ENCODE measurements at regions not wholly inside any gene's neighbourhood (a gene's known extent, or its start where the extent isn't known, plus 50 kb on each side); places are given as distances from the start of the nearest gene placed in this dataset.
"Not testable (repeated sequence)": the region's sequence is repeated elsewhere in the genome, so short reads cannot be mapped to it uniquely, and the experiment has no call there.

DNA sequence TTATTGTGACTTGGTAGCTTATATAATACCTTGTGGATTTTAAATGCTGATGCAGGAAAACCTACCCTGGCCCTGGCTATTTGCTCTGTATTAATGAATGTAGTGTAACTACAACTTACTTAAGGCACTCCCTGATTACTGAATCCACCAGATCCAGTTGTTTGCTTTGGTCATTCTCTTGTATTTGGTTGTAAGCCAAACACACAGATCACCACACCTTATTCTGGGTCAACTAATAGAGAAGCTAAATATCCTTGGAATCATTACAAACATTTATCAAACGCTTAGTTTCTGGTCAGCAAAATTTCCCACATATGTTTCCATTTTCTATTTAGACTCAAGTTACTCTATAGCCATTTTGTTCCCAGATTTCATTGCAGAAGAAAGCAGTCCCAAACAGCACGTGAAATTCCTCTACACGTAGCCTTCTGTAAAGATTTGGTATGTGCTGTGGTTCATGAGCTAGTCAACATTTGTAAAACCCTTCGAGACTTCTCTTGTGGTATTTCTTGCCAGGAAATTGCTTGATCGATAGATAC, 322.6 kb downstream of the MEX3B start:
- intact Hi-C loops (cut with DNase I), result no loop called here
- DNase-seq, result no peak
- no peak for ATAC-seq (ENCODE audit: poor library complexity)

DNA sequence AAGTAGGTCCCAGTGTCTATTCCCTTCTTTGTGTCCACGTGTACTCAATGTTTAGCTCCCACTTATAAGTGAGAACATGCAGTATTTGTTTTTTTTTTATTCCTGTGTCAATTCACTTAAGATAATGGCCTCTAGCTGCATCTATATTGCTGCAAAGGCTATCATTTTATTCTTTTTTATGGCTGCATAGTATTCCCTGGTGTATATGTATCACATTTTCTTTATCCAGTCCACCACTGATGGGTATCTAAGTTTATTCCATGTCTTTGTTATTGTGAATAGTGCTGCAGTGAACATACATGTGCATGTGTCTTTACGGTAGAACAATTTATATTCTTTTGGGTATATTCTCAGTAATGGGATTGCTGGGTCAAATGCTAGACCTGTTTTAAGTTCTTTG, 329.4 kb downstream of the MEX3B start:
- DNase-seq; ATAC-seq (ENCODE audit: poor library complexity); intact Hi-C loops (cut with DNase I): not testable (repeated sequence)

DNA sequence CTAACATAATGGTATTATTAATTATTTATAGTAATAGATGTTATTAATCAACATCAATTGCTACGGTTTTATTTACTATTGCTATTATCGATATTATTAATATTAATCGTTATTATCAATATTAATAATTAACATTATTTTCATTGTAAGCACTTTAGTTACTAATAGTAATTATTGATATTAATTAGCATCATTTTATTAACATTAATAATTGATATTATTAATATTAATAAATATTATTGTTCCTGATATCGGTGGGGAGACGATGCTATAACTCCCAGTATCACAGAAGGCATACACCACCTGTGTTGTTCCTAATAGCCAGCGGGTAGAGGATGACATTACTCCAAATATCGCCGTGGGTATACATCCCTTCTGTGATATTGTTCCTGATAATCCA, 335.5 kb downstream of the MEX3B start:
- DNase-seq (no peak), ATAC-seq (ENCODE audit: poor library complexity) (no peak)
- intact Hi-C loops (cut with DNase I), result no loop called here

DNA sequence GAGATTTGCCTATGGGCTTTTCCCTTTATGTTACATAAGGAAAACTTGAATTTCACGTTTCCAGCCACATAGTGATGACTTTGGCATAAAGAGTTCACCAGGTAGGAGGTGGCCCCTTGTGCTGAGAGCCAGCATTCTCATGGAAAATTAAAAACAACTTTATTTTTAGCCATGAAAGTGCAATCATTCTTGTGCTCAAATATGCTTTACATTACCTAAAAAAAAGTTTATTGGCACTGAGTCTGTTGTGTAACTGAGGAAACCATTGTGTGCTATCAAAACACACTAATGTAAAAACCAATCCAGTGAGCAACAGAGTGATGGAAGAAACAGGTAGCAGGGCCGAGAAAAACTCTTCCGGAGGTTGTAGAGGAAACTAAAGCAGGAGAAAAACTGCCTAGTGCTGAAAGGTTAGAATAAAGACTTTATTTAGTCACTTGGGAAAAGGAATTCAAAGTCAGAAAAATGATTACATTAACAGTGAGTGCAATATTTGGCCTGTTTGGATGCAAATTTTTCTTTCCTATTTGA, 332.9 kb upstream of the TMC3 start:
- ATAC-seq (ENCODE audit: poor library complexity); intact Hi-C loops (cut with DNase I): not testable (repeated sequence)

DNA sequence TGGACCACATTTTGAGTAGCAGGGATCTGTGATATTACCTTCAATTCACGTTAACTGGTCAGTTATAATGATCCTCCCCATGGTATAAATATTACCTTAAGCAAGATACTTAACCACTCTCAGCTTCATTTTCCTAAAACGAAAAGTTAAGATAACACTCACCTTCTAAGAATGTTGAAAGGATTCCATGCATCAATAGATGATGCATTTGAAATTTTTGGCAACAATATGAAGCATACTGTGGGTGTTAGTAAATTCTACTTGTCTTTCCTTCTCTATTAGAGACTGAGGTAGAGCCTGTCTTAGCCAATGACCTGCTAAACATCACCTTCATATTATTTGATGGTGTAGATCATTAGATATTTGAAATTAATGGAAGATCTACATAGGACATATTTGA, 331.7 kb upstream of the TMC3 start:
- intact Hi-C loops (cut with DNase I); DNase-seq; ATAC-seq (ENCODE audit: poor library complexity): not testable (repeated sequence)

More for the DNA sequence above, 332.9 kb upstream of the TMC3 start:
- not testable (repeated sequence) for DNase-seq

DNA sequence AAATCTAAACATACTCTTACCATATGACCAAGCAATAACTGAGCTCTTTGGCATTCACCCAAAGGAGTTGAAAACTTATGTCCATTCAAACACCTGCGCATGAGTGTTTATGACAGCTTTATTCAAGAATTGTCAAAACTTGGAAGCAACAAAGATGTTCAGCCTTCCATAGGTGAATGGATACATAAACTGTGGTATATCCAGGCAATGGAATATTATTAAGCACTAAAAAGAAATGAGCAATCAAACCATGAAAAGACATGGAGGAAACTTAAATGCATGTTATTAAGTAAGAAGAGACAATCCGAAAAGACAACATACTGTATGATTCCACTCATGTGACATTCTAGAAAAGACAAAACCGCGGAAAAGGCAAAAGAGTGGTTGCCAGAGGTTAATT, 312.0 kb upstream of the TMC3 start:
- no peak for DNase-seq
- ATAC-seq (ENCODE audit: poor library complexity), result no peak
- intact Hi-C loops (cut with DNase I), result no loop called here

DNA sequence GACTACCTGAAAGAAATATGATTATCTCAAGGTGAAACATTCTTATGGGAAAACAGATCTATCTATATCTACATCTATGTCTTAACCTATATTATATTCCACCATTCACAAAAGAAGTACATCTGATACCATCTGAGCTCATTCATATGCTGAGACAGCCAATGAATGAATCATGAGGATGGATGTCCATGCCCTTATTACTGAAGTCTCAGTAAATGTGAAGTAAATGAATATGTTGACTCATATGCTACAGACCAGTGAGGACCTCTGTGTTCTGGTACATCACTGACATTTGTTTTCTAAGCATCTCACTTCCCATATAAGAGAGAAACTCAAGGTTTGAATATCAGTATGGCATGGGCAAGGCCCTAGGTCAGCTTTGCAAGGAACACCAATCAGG, 311.2 kb upstream of the TMC3 start:
- intact Hi-C loops (cut with DNase I), result no loop called here
- DNase-seq, result no peak
- no peak for ATAC-seq (ENCODE audit: poor library complexity)

DNA sequence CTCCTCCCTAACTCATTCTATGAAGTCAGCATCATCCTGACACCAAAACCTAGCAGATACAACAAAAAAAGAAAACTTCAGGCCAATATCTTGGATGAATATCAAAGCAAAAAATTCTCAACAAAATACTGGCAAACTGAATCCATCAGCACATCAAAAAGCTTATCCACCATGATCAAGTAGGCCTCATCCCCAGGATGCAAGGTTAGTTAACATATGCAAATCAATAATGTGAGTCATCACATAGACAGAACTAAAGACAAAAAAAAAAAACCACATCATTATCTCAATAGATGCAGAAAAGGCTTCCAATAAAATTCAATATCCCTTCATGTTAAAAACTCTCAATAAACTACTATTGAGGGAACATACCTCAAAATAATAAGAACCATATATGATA, 306.8 kb upstream of the TMC3 start:
- intact Hi-C loops (cut with DNase I), result no loop called here
- DNase-seq (no peak), ATAC-seq (ENCODE audit: poor library complexity) (no peak)

DNA sequence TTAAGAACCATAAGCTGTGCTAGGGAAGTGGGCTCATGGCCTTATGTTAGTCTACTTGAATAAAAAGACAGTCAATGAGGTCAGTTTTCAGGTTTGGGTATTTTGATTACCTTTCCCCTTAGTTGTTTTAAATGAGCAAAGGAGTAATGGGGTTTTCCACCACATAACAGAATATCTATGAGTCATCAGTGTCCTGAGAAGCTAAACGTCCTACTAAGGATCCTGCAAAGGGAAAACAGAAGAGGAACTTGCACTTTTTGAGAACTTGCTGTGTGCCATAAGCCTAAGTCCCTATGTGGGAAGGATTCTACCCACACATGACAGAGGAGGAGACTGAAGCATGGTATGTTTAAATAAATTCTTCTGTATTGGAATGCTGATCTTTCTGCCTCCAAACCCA, 292.8 kb upstream of the TMC3 start:
- ATAC-seq (ENCODE audit: poor library complexity), result no peak
- intact Hi-C loops (cut with DNase I), result no loop called here
- no peak for DNase-seq

DNA sequence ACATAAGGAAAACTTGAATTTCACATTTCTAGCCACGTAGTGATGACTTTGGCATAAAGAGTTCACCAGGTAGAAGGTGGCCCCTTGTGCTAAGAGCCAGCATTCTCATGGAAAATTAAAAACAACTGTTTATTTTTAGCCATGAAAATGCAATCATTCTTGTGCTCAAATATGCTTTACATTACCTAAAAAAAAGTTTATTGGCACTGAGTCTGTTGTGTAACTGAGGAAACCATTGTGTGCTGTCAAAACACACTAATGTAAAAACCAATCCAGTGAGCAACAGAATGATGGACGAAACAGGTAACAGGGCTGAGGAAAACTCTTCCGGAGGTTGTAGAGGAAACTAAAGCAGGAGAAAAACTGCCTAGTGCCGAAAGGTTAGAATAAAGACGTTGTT, 287.0 kb upstream of the TMC3 start:
- ATAC-seq (ENCODE audit: poor library complexity), result no peak
- intact Hi-C loops (cut with DNase I), result no loop called here
- no peak for DNase-seq

DNA sequence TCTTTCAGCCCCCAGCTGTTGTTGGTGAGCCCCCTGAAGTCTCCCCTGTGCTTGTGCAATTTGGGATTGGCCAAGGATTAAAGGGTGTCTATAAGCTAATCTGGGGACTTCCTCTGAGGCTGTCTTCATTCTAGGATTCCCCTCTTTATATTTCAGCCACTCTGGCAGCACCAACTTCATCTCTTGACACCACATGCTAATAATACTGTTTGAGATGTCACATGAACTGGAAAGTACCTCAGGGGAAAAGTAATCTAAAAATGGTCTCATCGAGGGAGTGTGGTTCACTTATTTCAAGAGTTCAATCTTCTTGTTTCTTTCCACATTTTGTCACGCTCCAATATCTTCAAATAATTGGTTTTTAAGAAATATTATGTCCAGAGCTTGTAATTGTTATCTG, 279.2 kb upstream of the TMC3 start:
- intact Hi-C loops (cut with DNase I), result no loop called here
- DNase-seq (no peak), ATAC-seq (ENCODE audit: poor library complexity) (no peak)

DNA sequence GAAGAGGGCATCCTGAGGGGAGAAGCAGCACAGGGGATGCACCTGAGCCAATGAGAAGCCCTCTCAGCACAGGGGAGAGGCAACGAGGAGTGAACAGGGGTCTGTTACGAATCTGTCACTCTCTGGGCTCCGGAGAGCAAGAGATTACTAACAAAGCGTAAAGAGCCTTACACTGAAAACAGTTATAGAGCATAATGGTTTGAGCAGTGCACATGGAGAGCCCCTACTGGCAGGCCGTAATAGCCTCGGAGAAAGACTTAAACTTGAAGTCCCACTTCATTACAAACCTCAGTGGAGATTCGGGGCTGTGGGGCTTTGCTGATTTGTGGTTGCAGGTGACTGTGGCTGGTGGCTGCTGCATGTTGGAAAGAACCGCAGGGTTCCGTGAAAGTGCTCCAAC, 271.5 kb upstream of the TMC3 start:
- ATAC-seq (ENCODE audit: poor library complexity) (no peak), DNase-seq (no peak)
- intact Hi-C loops (cut with DNase I), result no loop called here

DNA sequence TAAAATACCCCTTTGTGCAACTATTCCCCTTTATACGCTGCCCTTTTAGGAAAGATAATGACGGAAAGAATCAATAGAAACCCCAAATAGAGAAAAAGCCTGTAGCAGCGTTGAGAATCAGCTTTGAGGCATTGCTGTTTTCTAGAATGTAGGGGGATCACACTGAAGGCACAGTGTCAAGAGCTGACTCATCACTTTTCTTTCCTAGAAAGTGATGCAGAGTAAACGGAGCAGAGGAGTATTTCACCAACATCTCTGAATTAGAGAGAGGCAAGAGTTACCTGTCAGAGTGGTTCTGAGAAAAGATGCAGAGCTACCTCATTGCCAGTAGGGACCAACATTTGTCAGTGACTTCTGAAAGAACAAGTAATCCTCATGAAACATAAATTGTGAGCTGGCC, 269.8 kb upstream of the TMC3 start:
- no peak for DNase-seq
- intact Hi-C loops (cut with DNase I), result no loop called here
- no peak for ATAC-seq (ENCODE audit: poor library complexity)

DNA sequence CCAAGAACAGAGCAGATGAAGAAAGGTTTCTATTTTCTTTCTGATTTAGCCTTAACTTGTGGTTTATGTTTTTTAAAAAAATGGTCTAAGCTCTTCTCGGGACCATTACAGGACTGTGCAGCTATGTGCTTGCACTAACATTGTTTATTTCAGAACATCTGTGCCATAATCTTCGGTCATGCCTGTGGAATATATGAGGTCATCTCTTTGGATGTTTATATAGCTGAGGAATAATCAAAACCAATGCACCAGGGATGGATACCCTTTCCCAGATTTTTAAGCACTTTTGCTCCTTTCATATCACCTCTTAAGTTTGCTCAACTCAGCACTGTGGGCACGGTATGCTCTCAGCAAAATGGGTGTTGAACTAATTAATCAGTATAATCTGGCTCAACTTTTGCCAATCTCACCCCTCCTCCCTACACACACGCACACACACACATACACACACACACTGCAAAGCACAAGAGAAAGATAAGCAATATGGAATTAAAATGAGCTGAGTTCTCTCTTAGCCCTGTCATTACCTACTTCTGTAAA, 268.5 kb upstream of the TMC3 start:
- no peak for ATAC-seq (ENCODE audit: poor library complexity)
- intact Hi-C loops (cut with DNase I), result no loop called here
- DNase-seq, result no peak

DNA sequence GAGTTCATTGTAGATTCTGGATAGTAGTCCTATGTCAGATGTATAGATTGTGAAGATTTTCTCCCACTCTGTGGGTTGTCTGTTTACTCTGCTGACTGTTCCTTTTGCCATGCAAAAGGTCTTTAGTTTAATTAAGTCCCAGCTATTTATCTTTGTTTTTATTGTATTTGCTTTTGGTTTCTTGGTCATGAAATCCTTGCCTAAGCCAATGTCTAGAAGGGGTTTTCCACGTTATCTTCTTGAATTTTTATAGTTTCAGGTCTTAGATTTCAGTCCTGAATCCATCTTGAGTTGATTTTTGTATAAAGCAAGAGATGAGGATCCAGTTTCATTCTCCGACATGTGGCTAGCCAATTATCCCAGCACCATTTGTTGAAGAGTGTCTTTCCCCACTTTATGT, 262.1 kb upstream of the TMC3 start:
- DNase-seq; ATAC-seq (ENCODE audit: poor library complexity); intact Hi-C loops (cut with DNase I): not testable (repeated sequence)

DNA sequence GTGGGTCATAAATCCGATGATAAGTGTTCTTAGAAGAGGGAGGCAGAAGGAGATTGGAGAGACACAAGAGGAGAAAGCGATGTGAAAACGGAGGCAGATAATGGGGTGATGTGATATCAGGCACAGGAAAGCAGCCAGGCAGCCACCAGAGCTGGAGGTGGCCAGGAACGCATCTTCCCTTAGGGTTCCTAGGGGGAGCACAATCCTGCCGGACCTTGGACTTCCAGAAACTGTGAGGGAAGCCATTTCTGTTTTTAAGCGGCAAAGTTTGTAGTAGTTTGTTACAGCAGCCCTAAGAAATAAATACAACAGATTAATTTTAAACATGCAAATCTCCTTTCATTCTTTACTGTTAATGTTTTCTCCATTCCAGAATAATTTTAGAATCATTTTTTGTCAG, 259.9 kb upstream of the TMC3 start:
- intact Hi-C loops (cut with DNase I), result no loop called here
- DNase-seq (no peak), ATAC-seq (ENCODE audit: poor library complexity) (no peak)

DNA sequence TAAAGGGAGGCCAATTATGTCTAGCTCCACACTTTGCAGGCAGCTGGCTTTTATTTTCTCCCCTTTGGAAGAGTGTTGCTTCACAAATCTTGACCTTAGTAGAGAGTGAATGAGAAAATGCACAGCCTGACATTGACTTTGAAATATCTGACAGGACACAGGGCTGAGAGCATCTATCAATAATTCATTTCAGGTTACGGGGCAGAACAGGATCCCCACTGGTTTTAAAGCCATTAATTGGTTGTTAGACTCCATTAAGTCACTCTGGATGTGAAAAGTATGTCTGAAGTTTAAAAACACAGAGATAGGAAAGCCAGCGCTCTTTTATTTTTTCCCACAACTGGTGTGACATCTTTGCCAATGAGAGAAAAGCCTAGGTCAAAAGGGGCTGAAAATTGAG, 251.9 kb upstream of the TMC3 start:
- intact Hi-C loops (cut with DNase I), result no loop called here
- ATAC-seq (ENCODE audit: poor library complexity) (no peak), DNase-seq (no peak)

DNA sequence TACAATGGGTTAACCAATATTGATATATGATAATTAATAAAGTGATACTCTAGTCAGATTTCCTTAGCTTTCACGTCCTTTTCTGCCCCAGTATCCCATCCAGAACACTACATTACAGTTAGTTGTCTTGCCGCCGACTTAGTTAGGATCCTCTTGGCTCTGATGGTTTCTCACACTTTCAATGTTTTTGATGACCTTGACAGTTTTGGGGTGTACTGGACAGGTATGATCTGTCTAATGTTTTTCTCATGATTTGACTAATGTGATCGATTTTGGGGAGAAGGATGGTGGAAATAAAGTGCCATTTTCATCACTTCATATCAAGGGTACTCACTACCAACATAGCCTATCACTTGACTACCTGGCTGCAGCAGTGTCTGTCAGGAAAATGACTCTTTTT, 245.0 kb upstream of the TMC3 start:
- intact Hi-C loops (cut with DNase I), result no loop called here
- ATAC-seq (ENCODE audit: poor library complexity) (no peak), DNase-seq (no peak)

DNA sequence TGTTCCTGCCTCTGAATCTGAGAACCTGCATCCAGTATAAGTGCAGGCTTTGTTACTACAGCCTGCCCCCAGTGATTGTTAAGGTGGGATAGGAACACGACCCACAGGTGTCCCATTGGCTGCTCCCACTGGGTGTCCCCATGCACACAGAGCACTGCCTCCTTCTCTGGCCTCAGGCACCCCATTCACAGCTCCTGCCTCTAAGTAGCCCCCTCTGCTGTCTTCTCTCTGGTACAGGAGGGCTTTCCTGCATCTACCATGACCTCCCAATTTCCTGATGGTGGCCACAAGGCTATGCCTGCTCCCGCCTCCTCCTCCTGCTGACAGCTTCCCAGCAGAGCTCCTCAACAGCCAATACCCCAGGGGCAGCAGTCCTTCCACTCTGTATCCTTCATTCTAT, 238.6 kb upstream of the TMC3 start:
- DNase-seq (no peak), ATAC-seq (ENCODE audit: poor library complexity) (no peak)
- intact Hi-C loops (cut with DNase I), result no loop called here

DNA sequence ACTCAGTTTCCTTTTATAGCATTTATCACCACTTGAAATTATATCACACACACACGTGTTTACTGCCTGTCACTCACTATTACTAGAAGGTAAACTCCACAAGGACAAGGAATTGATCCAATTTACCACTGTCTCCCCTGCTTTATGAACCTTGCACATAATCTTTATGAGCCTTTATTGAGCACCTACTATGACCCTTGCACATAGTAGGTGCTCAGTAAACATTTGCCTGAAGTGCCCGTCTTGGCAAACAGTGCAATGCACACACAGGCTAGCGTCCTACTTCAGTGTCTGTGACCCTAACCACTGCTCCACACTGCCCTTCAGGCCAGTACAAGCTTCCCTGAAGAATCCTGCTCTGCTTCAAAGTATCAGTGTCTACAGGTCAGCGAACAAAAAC, 237.7 kb upstream of the TMC3 start:
- intact Hi-C loops (cut with DNase I), result no loop called here
- DNase-seq (no peak), ATAC-seq (ENCODE audit: poor library complexity) (no peak)

DNA sequence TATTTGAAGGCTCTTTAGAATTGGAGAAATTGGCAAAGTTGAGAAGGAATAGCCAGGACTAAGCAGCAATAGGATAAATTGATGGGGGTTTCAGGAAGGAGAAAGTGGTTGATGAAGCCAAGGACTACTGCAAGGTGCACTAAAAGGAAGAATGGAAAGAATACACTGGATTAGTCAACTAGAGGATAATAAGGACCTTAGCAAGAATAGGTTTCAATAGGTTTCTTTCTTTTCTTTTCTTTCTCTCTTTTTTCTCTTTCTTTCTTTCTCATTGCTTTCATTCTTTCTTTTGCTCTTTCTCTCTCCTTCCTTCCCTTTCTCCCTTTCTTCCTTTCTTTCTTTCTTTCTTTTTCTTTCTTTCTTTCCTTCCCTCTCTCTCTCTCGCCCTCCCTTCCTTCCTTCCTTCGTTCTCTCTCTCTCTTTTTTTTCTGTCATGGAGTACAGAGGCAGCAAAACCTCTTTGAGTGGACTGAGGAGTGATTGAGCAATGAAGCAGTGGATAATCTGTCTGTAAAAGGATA, 234.4 kb upstream of the TMC3 start:
- ATAC-seq (ENCODE audit: poor library complexity) (no peak), DNase-seq (no peak)
- intact Hi-C loops (cut with DNase I), result no loop called here

All from Right ventricle myocardium superior (tissue), 1 donor.